ENCODE measurements at regions not wholly inside any gene's neighbourhood (a gene's known extent, or its start where the extent isn't known, plus 50 kb on each side); places are given as distances from the start of the nearest gene placed in this dataset.

- DNase-seq (ENCODE audit: low read depth): no peak
Measured at GRCh38 chr22:48241658-48242057, 1479.2 kb downstream of the TBC1D22A start.

DNA sequence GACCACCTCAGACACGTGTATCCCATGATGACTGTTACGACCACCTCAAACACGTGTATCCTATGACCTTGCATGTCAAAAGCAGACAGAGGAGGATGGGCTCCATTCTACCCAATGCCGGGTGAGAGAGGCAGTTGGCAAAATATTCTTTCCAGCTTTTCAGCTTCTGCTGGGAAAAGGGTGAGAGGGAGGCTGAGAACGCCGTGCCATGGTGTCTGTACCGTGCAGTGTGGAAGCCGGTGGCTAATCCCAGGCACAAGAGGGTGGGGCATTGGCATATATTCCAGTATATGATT is 1478.4 kb downstream of the TBC1D22A start:
- DNase-seq (ENCODE audit: low read depth): no peak

DNA sequence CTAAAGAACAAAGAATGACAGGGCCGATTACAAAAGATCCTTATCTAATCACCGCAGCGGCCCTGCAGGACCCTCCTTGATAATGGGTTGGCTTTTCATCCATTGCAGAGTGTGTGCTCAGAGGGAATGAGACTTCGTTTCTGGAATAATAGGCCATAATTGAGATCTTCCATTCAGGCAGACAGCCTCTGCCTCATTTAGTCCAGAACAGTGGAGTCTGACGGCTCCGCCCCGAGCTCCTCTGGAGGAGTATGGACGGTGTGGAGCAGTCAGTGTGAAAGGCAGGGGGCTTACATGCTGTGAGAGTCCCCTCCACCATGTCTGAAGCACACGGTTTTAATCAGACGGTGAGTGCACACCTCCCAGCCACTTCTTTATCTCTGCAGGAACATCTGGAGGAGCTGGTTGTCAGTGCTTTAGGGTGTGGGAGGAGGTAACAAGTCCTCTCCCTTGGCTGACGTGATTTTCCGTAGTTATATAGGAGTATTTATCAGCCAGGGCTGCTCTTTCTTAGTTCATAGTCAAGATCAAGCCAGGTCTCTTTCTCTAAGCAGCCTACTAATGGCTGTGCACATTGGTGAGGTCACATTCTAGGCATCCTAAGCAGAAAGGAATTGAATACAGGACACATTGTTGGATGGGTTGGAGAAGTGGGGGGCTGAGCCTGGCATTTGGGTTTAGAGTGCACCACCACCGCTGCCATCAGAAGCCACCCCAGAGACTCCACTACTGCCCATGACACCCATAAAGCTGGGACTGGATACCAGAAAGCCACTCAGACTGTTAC is 1477.9 kb downstream of the TBC1D22A start:
- no peak for DNase-seq (ENCODE audit: low read depth)

GRCh38 chr22:48239461-48240147 is 1477.2 kb downstream of the TBC1D22A start:
- DNase-seq (ENCODE audit: low read depth): no peak

DNA sequence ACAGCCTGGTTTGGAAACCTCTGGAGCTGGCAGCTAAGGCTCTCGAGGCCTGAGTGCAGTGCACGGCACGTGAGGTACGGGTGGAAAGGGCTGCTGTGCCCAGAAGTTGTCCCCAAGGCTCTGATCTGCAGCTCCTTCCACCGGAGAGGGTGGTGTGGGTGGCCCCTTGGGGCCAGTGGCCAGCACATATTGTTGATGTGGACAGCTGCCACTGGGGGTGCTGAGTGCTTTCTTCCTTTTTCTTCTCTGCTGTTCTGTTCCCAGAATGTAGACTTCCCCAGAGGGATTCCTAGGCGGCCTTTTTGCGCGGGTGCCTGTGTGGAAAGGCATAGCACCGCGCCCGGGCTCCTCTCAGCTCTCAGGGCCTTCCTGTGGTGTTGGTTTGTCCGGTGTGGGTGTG is 1476.5 kb downstream of the TBC1D22A start:
- no peak for DNase-seq (ENCODE audit: low read depth)

DNA sequence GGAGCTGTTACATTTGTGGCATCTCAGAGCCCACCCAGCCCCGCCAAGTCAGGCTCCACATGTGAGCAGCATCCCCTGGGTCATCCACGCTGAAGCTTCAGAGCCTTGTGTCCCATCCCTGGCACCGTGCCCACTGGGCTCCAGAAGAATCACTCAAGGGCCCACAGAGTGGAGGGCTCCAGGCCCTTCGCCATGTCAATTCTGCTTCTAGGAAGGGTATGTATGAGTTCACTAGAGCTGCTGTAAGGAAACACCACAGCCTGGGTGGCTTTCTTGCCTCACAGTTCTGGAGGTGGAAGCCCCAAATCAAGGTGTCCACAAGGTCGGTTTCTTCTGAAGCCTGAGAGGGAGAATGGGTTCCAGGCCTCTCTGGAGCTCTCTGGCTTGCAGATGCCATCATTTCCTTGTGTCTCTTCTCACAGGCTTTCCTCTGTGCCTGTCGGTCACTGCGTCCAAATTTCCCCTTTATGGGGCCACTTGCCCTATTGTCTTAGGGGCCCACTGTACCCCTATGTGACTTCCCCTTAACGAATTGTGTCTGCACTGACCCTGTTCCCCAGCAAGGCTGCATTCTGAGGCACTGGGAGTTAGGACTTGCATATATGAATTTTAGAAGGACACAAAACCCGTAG is 1476.0 kb downstream of the TBC1D22A start:
- DNase-seq (ENCODE audit: low read depth): no peak

GRCh38 chr22:48237466-48238283 is 1475.2 kb downstream of the TBC1D22A start:
- DNase-seq (ENCODE audit: low read depth): no peak

GRCh38 chr22:48236261-48236660 is 1473.8 kb downstream of the TBC1D22A start:
- DNase-seq (ENCODE audit: low read depth): no peak

DNA sequence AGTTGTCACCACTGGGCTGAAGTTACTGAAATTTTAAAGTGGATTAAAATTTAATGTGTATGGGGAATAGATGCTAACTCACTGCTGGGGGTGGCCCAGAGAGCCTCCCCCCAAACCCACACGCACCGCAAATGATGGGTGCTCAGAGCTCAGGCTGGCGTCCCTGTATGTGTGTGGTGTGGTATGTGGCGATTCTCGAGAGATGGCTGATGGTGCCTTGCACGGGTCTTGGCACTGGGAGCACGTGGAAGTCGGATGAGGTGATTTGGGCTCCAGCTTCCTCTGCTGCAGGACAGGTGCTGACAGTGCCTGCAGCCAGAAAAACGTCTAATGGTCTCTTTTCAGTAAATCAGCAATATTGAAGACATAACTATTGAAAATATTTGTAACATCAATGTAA is 1473.3 kb downstream of the TBC1D22A start:
- DNase-seq (ENCODE audit: low read depth): no peak

GRCh38 chr22:48234011-48234410 is 1471.6 kb downstream of the TBC1D22A start:
- DNase-seq (ENCODE audit: low read depth): peak; percentile 1

GRCh38 chr22:48233586-48233985 is 1471.1 kb downstream of the TBC1D22A start:
- no peak for DNase-seq (ENCODE audit: low read depth)

DNA sequence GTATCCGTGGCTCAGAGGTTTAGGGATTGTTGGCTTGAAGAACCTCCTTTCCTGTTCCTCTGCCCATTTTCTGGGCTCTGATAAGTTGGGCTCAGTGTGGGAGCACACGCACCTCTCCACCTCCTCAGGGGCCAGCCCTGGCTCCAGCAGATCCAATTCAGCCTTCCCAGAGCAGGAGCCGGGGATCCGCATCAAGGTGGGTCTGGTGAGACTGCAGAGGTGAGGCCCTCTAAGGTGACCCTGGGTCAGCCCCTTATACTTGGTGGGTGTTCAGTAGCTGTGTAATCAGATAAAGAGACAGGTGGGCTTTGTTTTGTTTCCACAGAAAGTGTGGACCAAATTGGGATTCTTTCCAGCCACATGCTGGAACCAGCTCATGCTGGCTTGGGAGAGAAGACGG is 1466.0 kb downstream of the TBC1D22A start:
- DNase-seq (ENCODE audit: low read depth): no peak

DNA sequence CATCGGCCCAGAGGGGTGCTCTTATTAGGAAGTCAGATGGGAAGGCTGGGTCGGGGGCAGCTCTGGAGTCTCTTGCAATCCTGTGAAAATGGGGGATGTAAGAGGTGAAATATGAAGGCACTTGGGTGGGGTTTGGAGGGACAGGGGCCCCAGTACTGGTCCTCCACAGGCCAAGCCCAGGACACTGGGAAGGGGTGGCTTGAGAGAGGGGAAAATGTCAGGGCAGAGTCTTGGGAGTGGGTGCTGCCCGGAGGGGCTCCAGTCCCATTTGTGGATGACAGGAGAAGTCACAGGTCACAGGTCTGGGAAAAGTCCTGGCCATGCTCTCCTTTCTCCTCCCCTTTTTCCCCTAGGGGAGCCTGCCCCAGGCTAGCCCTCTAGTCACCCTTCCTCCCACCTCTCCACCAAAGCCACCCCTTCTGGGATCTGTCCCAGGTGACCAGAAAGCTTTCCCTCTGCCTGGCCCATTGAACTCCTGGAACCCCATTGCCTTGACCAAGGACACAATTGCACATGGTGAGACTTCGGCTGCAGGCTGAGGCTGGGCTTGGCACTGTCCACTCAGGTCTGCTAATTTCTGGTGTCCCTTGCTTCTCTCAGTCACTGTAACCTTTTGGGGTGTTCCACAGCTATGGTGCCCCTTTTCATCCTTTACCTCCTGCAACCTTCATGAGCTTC is 1465.0 kb downstream of the TBC1D22A start:
- no peak for DNase-seq (ENCODE audit: low read depth)

- no peak for DNase-seq (ENCODE audit: low read depth)
Measured at GRCh38 chr22:48226026-48227013, 1463.9 kb downstream of the TBC1D22A start.

- DNase-seq (ENCODE audit: low read depth): no peak
Measured at GRCh38 chr22:48224332-48224731, 1461.9 kb downstream of the TBC1D22A start.

DNA sequence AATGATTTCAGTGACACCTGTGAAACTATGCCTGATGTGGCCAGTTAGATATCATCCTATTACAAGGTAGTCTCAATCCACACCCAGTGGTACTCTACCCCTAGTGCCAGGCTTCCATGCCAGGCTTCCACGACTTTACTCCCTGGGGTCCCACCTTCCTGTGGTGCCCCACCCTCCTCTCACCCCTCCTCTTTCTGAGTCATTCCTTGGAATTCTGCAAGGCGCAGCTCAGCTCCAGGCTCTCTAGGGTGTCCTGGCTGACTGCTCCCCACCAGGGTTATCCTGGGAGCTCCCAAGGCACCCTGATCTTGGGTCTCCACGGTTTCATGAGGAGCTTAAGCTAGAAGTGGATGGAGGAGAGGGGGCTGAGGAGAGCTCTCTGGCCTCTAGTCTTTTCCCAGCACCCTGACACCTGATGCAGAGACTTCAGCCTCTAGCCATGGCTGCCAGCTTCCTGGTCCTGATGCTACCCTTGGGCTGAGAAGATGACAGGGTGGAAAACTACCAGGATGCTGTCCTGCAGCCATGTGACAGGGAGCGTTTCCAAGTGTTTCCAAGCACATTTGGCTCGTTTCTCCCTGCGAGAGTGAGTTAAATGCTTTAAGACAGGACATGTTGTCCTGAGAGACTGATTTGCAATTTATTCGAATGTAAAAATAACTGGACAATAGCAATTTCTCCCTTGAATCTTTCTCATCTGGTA is 1461.2 kb downstream of the TBC1D22A start:
- DNase-seq (ENCODE audit: low read depth): no peak

DNA sequence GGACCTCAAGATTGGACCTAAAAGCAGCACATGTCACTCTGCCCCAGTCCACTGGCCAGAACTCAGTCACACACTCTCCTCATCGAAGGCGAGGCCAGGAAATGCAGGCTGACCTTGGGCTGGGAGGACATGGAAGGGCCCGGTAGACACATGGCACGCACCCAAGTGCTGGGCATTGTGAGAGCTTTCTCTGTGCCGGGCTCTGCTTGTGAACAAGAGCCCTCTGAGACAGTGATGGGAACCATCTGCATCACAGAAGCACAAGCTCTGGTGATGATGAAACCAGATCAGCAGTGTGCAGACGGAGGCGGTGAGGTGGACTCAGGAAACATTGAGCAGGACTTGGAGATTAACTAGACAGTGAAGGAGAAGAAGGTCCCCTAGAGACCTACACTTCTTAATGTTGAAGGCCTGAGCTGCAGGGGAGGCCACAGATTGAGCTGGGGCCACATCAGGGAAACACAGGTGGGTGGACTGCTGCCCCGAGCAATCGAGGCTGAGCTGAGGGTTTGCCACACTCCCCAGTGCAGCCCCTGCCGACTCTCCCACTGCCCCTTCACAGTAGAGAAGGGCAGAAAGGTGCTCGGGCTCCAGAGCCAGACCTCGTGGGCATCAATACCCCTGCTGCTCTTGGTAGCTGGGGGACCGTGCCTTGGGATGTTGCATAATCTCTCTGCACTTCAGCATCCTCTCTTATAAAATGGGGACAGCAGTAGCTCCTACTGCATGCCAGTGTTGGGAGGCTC is 1460.5 kb downstream of the TBC1D22A start:
- DNase-seq (ENCODE audit: low read depth): no peak

DNA sequence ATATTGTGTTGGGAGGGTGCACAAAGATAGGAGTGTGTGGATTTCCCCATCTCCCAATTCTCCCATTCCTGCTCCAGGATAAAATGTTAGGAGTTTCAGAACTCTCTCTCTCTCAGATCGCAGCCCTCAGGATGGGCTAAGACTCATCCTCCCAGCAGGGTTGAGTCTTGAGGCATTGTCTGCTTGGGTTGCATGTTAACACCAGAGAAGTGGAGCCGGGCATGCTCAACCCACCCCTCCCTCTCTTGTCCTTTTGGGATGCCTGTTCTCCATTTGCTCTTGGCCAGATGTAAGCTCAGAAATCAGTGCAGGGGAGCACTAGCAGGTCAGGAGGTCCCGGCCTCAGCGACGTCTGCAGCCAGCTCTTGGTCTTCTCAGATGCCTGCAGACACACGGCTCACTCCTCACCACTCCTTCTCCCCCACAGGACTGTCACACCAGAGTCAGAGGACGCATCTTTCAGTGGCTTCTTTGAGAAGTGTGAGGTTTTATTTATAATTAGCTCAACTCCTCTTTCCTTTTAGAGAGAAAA is 1456.5 kb downstream of the TBC1D22A start:
- DNase-seq (ENCODE audit: low read depth): no peak

GRCh38 chr22:48217596-48217995 is 1455.1 kb downstream of the TBC1D22A start:
- DNase-seq (ENCODE audit: low read depth): no peak
